RKO (cell line): ENCODE measurements at regions not wholly inside any gene's neighbourhood (a gene's known extent, or its start where the extent isn't known, plus 50 kb on each side); places are given as distances from the start of the nearest gene placed in this dataset.
"Not testable (repeated sequence)": the region's sequence is repeated elsewhere in the genome, so short reads cannot be mapped to it uniquely, and the experiment has no call there.

Source experiments
- DNase-seq: peaks from one replicate; pipeline ENCODE4 v3.0.0-alpha.2; 2016; ENCODE audit warnings: low spot score

- not testable (repeated sequence) for DNase-seq
Measured at GRCh38 chr1:143778178-143778577, 193.6 kb downstream of the FAM72C start.

GRCh38 chr1:143764831-143765230, 207.0 kb downstream of the FAM72C start:
- DNase-seq = not testable (repeated sequence)

GRCh38 chr1:143760366-143760765, 211.4 kb downstream of the FAM72C start:
- not testable (repeated sequence) for DNase-seq

GRCh38 chr1:143755961-143756360, 215.8 kb downstream of the FAM72C start:
- not testable (repeated sequence) for DNase-seq

GRCh38 chr1:143748906-143749305, 222.9 kb downstream of the FAM72C start:
- no peak for DNase-seq

GRCh38 chr1:143736562-143736961, 235.2 kb downstream of the FAM72C start:
- peak; percentile 3 for DNase-seq

GRCh38 chr1:143735764-143736461, 235.9 kb downstream of the FAM72C start:
- DNase-seq = peak; percentile 78

- DNase-seq = not testable (repeated sequence)
Measured at GRCh38 chr1:143734261-143734660, 237.5 kb downstream of the FAM72C start.

GRCh38 chr1:143730890-143731289, 240.9 kb downstream of the FAM72C start:
- not testable (repeated sequence) for DNase-seq

- not testable (repeated sequence) for DNase-seq
Measured at GRCh38 chr1:143729449-143730111, 242.2 kb downstream of the FAM72C start.

- DNase-seq = not testable (repeated sequence)
Measured at GRCh38 chr1:143728802-143729448, 242.9 kb downstream of the FAM72C start.

GRCh38 chr1:143727263-143727662, 244.5 kb downstream of the FAM72C start:
- DNase-seq = no peak

- DNase-seq = no peak
Measured at GRCh38 chr1:143721024-143721373, 250.8 kb downstream of the FAM72C start.

- DNase-seq = peak; percentile 84
Measured at GRCh38 chr1:143720087-143721023, 251.4 kb downstream of the FAM72C start.

- no peak for DNase-seq
Measured at GRCh38 chr1:143718524-143718923, 253.3 kb downstream of the FAM72C start.

- DNase-seq = no peak
Measured at GRCh38 chr1:143718021-143718420, 253.8 kb downstream of the FAM72C start.

- DNase-seq = no peak
Measured at GRCh38 chr1:143717434-143717833, 254.4 kb downstream of the FAM72C start.

- DNase-seq = not testable (repeated sequence)
Measured at GRCh38 chr1:143714913-143715312, 256.9 kb downstream of the FAM72C start.

GRCh38 chr1:143709606-143710259, 262.1 kb downstream of the FAM72C start:
- peak; percentile 35 for DNase-seq

GRCh38 chr1:143702739-143703138, 269.0 kb downstream of the FAM72C start:
- DNase-seq = not testable (repeated sequence)

GRCh38 chr1:143699731-143700130, 272.1 kb downstream of the FAM72C start:
- DNase-seq = no peak
